Esophagus muscularis mucosa (tissue), 4 donors: ENCODE measurements at regions not wholly inside any gene's neighbourhood (a gene's known extent, or its start where the extent isn't known, plus 50 kb on each side); places are given as distances from the start of the nearest gene placed in this dataset.

Experiments used
- DNase-seq: peaks from one replicate; pipeline ENCODE4 v3.0.0-alpha.2; 2017; ENCODE audit errors: extremely low spot score
- H3K27ac ChIP-seq, 4 donors: fragments of 200-600 bp; sonication (generic); replicated peaks in 1 of 4; 1 replicate in 3 of 4; 2 replicates in 1 of 4; pipeline ENCODE4 v1.5.1; 2016 to 2019; ENCODE audit warnings: mild to moderate bottlenecking in 1 of 4
- H3K27me3 ChIP-seq, 4 donors: fragments of 200-600 bp; sonication (generic); one replicate each; pipeline versions ENCODE4 v1.5.1 to v1.6.0; 2016 to 2019
- H3K36me3 ChIP-seq, 4 donors: fragments of 200-600 bp; sonication (generic); one replicate each; pipeline ENCODE4 v1.5.1; 2016 to 2019
- H3K4me1 ChIP-seq, 4 donors: fragments of 200-600 bp; sonication (generic); one replicate each; pipeline ENCODE4 v1.5.1; 2016 to 2019
- H3K4me3 ChIP-seq, 4 donors: fragments of 200-600 bp; sonication (generic); 1 replicate in 2 of 4; 2 replicates in 2 of 4; pipeline ENCODE4 v1.5.1; 2016 to 2019; ENCODE audit warnings: mild to moderate bottlenecking in 4 of 4, moderate library complexity in 1 of 4
- H3K9me3 ChIP-seq, 4 donors: fragments of 200-600 bp; sonication (generic); 1 replicate in 3 of 4; 2 replicates in 1 of 4; pipeline ENCODE4 v1.5.1; 2016 to 2019
- CTCF ChIP-seq, 3 experiments: fragments of 200-600 bp in 2 of 3; fragments of 450-650 bp in 1 of 3; sonication (generic) in 2 of 3; IDR thresholded peaks; one replicate each; pipeline ENCODE4 v1.5.1; 2017 to 2019; ENCODE audit warnings: antibody characterized with exemption in 3 of 3, mild to moderate bottlenecking in 2 of 3, moderate library complexity in 1 of 3
- EP300 ChIP-seq: sonication (generic); formaldehyde crosslinking; IDR thresholded peaks from one replicate; pipeline ENCODE4 v1.6.1; 2017; ENCODE audit warnings: antibody characterized with exemption
- POLR2A ChIP-seq: fragments of 450-650 bp; IDR thresholded peaks from one replicate; pipeline ENCODE4 v1.6.1; 2017; ENCODE audit warnings: antibody characterized with exemption, moderate library complexity, mild to moderate bottlenecking, low read depth
- POLR2AphosphoS5 ChIP-seq, 2 donors: sonication (generic); formaldehyde crosslinking; IDR thresholded peaks; one replicate each; pipeline ENCODE4 v1.6.1; 2017; ENCODE audit warnings: antibody characterized with exemption in 2 of 2
- WGBS: methylation state at CpG from one replicate; pipeline ENCODE4 v1.1.5; 2018; 5-methylcytosine and 5-hydroxymethylcytosine counted together
- intact Hi-C: fragments of 100-400 bp; cut with DNase I; formaldehyde crosslinking; loops from one replicate; pipeline ENCODE4 v1.15.1; 2023

DNA sequence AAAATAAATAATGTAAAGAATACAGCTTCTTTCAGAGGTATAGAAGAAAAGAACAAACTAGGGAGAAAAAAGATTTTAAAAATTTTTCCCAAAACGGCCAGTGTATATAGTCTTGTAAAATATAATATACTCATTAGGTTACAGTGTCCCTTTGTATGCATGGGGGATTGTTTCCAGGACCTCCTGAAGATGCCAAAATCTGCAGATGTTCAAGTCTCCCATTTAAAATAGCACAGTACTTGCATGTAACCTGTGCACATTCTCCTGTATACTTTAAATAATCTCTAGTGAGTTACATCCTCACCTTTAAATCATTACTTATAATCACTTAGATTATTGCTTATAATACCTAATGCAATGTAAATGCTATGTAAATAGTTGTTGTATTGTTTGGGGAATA is 80.6 kb upstream of the LRRTM4 start:
- no peak overlapping the region for H3K27ac ChIP-seq
- H3K9me3 ChIP-seq: no peaks in the 10 kb centered on the region
- intact Hi-C loops: no loop called here
- WGBS: 21% methylated on average over 1 of the region's 1 CpG
- H3K4me1 ChIP-seq: no peaks in the 10 kb centered on the region
- TF ChIP-seq EP300: no peak
- TF ChIP-seq POLR2A: no peak
- no peak for TF ChIP-seq CTCF (IDR thresholded peaks at IDR 0.05)
- TF ChIP-seq POLR2AphosphoS5 (IDR thresholded peaks at IDR 0.05): no peak
- H3K36me3 ChIP-seq: no peaks in the 10 kb centered on the region
- no peak overlapping the region for H3K4me3 ChIP-seq
- H3K27me3 ChIP-seq: no peaks in the 10 kb centered on the region
- no peak for DNase-seq

DNA sequence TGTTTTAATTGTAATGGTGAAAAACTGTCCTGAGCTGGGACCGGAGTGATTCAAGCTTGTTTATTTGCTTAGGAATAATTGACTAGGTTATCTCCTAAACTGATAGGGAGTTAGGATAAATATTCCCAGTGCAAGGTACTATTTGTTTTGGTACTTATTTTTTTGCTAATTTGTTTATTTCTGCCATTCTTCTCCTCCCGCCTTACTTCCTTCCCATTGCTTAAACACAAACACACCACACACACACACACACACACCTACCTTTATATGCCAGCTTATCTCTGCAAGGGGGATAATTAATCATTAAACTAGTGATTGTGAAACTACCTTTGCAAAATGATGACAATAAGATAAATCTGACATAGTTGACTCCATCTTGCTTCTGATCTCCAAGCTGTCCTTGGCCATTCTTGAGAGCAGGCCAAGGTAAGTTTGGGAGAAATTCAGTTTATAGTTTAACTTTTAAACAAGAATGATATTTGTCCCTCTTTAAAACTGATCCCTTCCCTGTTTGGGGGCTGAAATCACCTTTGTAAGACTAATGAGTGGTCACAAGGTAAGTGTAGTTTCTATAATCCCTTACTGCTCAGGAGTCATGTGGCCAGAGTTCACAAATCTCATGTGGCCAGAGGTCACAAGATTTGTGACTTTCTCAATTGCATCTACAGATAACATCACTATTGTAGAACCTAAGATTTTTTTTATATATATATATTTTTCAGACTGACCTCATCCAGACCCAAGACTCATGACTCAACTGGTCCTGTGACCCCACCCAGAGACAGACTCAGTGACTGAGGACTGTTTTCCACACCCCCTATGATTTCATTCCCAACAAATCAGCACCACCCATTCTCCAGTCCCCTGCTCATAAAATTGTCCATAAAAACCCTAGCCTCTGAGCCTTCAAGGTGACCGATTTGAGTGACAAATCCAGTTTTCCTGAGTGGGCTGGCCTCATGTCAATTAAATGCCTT is 83.1 kb upstream of the LRRTM4 start:
- no peak for DNase-seq
- Histone ChIP-seq H3K4me1 (no peaks in the 10 kb centered on the region), H3K9me3 (no peaks in the 10 kb centered on the region), H3K36me3 (no peaks in the 10 kb centered on the region), H3K27me3 (no peaks in the 10 kb centered on the region), H3K27ac (no peak overlapping the region), H3K4me3 (no peak overlapping the region)
- 69% methylated on average over 3 of the region's 3 CpGs for WGBS
- TF ChIP-seq CTCF (IDR thresholded peaks at IDR 0.05) (no peak), EP300 (no peak), POLR2A (no peak), POLR2AphosphoS5 (IDR thresholded peaks at IDR 0.05) (no peak)
- intact Hi-C loops: no loop called here

- H3K4me1 ChIP-seq: no peaks in the 10 kb centered on the region
- no peak for DNase-seq
- H3K9me3 ChIP-seq: no peaks in the 10 kb centered on the region
- no peaks in the 10 kb centered on the region for H3K36me3 ChIP-seq
- H3K4me3 ChIP-seq: no peak overlapping the region
- H3K27ac ChIP-seq: no peak overlapping the region
- no peak for TF ChIP-seq EP300
- no peak for TF ChIP-seq POLR2AphosphoS5 (IDR thresholded peaks at IDR 0.05)
- no peak for TF ChIP-seq CTCF (IDR thresholded peaks at IDR 0.05)
- TF ChIP-seq POLR2A: no peak
- no peaks in the 10 kb centered on the region for H3K27me3 ChIP-seq
- intact Hi-C loops: no loop called here
Measured at GRCh38 chr2:77608510-77608909, 86.3 kb upstream of the LRRTM4 start.

- DNase-seq: no peak
- Histone ChIP-seq H3K36me3 (no peaks in the 10 kb centered on the region), H3K4me1 (no peaks in the 10 kb centered on the region), H3K4me3 (no peak overlapping the region), H3K27me3 (no peaks in the 10 kb centered on the region), H3K27ac (no peak overlapping the region), H3K9me3 (no peaks in the 10 kb centered on the region)
- WGBS: 48% methylated on average over 3 of the region's 3 CpGs
- intact Hi-C loops: no loop called here
- TF ChIP-seq EP300 (no peak), POLR2A (no peak), POLR2AphosphoS5 (IDR thresholded peaks at IDR 0.05) (no peak), CTCF (IDR thresholded peaks at IDR 0.05) (no peak)
Measured at GRCh38 chr2:77629539-77629938, 107.4 kb upstream of the LRRTM4 start.

DNA sequence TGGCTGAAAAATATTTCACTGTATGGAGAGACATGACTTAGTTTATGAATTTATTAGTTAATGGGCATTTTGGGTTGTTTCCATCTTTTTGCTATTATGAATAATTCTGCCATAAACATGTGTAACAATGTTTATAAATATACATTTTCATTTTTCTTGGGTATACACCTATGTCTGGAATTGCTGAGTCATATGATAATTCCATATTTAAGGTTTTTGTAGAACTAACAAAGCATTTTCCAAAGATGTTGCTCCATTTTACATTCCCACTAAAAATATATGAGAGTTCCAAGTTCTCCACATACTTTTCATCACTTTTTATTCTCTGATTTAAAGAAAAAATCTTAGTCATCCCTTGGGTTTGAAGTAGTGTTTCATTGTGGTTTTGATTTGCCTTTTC is 108.8 kb upstream of the LRRTM4 start:
- Histone ChIP-seq H3K4me1 (no peaks in the 10 kb centered on the region), H3K4me3 (no peak overlapping the region), H3K27ac (no peak overlapping the region), H3K36me3 (no peaks in the 10 kb centered on the region), H3K9me3 (no peaks in the 10 kb centered on the region), H3K27me3 (no peaks in the 10 kb centered on the region)
- TF ChIP-seq POLR2A: no peak
- no peak for TF ChIP-seq EP300
- no peak for TF ChIP-seq POLR2AphosphoS5 (IDR thresholded peaks at IDR 0.05)
- no peak for TF ChIP-seq CTCF (IDR thresholded peaks at IDR 0.05)
- DNase-seq: no peak
- intact Hi-C loops: no loop called here
